ENCODE measurements at regions not wholly inside any gene's neighbourhood (a gene's known extent, or its start where the extent isn't known, plus 50 kb on each side); places are given as distances from the start of the nearest gene placed in this dataset.
"Not testable (repeated sequence)": the region's sequence is repeated elsewhere in the genome, so short reads cannot be mapped to it uniquely, and the experiment has no call there.

DNA sequence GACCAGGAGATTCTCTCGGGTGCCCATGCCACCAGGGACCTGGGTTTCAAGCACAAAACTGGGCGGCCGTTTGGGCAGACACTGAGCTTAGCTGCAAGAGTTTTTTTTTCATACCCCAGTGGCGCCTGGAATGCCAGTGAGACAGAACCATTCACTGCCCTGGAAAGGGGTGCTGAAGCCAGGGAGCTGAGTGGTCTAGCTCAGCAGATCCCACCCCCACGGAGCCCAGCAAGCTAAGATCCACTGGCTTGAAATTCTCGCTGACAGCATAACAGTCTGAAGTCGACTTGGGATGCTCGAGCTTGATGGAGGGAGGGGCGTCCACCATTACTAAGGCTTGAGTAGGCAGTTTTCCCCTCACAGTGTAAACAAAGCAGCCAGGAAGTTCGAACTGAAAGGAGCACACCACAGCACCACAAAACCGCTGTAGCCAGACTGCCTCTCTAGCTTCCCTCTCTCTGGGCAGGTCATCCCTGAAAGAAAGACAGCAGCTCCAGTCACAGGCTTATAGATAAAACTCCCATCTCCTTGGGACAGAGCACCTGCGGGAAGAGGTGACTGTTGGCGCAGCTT lies 157.7 kb downstream of the GIPC2 start:
- H3K36me3 ChIP-seq (ENCODE audit: low read depth, missing control alignments); H3K27me3 ChIP-seq; H3K27ac ChIP-seq; H3K4me1 ChIP-seq; H3K9me3 ChIP-seq; H3K4me3 ChIP-seq; intact Hi-C loops (cut with DNase I; ENCODE audit: low total_unique reads); DNase-seq: not testable (repeated sequence)
- WGBS, 2 donors, result 82 to 86% methylated on average over 13 of the region's 13 CpGs

DNA sequence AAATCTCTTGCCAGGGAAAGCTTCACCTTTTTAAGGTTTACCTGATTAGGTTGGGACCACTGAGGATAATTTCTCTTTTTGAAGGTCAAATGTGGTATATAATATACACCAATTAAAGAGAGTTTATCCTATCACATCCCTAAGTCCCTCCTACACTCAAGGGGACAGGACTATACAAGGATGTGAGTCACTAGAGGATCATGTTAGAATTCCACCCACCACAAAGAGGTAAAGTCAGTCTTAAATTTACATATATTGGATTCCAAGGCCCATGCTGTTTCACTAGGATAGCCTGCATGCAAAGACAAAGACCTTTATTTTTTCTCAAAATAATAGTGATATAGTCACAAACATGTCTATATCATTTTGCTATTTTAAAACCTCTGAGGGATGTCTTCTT lies 164.4 kb downstream of the GIPC2 start:
- no peak for DNase-seq
- no peak for TF ChIP-seq POLR2A (IDR thresholded peaks at IDR 0.05)
- TF ChIP-seq, protein P1, sequence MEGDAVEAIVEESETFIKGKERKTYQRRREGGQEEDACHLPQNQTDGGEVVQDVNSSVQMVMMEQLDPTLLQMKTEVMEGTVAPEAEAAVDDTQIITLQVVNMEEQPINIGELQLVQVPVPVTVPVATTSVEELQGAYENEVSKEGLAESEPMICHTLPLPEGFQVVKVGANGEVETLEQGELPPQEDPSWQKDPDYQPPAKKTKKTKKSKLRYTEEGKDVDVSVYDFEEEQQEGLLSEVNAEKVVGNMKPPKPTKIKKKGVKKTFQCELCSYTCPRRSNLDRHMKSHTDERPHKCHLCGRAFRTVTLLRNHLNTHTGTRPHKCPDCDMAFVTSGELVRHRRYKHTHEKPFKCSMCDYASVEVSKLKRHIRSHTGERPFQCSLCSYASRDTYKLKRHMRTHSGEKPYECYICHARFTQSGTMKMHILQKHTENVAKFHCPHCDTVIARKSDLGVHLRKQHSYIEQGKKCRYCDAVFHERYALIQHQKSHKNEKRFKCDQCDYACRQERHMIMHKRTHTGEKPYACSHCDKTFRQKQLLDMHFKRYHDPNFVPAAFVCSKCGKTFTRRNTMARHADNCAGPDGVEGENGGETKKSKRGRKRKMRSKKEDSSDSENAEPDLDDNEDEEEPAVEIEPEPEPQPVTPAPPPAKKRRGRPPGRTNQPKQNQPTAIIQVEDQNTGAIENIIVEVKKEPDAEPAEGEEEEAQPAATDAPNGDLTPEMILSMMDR (IDR thresholded peaks at IDR 0.05), result no peak
- no peaks in the 10 kb centered on the region for H3K4me1 ChIP-seq
- no peak overlapping the region for H3K4me3 ChIP-seq
- intact Hi-C loops (cut with DNase I; ENCODE audit: low total_unique reads), result no loop called here
- no peaks in the 10 kb centered on the region for H3K36me3 ChIP-seq (ENCODE audit: low read depth, missing control alignments)
- no peaks in the 10 kb centered on the region for H3K27me3 ChIP-seq
- H3K27ac ChIP-seq, result no peak overlapping the region
- H3K9me3 ChIP-seq, result no peaks in the 10 kb centered on the region

DNA sequence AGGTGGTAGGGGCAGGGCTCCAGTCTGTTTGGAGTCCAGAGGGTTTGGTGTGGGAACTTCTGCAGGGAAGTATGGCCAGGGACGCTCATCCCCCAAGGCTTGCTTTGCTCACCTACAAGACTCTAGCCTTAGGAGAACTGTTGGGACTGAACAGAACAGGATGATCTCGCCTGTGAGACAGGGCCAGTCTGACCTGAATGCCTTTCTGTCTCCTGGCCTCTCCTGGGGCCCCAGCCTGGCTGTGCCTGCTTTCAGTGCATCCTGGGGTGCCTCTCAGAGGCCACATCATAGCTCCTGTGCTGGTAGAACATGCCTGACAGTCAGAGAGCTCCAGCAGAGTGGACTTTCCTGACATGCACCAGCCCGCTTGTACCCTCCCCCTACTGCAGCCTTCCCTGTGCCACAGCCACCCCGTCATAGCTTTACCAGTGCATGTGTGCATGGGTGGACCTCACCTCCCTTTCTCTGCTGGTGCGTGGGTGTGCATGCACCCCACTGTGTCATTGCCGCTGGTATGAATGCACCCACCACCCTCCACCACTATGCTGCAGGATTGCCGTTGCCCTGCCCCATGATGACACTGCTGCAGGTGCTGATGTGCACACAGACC lies 165.8 kb downstream of the GIPC2 start:
- no peak for TF ChIP-seq POLR2A (IDR thresholded peaks at IDR 0.05)
- TF ChIP-seq, protein P1 (IDR thresholded peaks at IDR 0.05), result no peak
- no peak for DNase-seq
- no peaks in the 10 kb centered on the region for H3K4me1 ChIP-seq
- intact Hi-C loops (cut with DNase I; ENCODE audit: low total_unique reads), result no loop called here
- WGBS, 2 donors, result 84 to 87% methylated on average over 5 to 7 of the region's 7 CpGs
- H3K27me3 ChIP-seq, result no peaks in the 10 kb centered on the region
- H3K27ac ChIP-seq, result no peak overlapping the region
- H3K36me3 ChIP-seq (ENCODE audit: low read depth, missing control alignments), result no peaks in the 10 kb centered on the region
- H3K4me3 ChIP-seq, result no peak overlapping the region
- no peaks in the 10 kb centered on the region for H3K9me3 ChIP-seq

DNA sequence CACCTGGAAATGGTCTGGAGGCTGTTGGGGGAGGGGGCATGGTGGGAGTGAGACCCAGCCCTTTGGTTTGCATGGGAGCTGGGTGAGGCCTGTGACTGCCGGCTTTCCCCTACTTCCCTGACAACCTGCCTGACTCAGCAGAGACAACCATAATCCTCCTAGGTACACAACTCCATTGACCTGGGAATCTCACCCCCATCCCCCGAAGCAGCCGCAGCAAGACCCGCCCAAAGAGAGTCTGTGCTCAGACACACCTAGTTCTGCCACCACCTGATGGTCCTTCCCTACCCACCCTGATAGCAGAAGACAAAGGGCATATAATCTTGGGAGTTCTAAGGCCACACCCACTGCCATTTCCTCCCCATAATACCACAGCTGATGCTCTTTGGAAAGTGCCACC lies 168.6 kb downstream of the GIPC2 start:
- no peak for TF ChIP-seq POLR2A (IDR thresholded peaks at IDR 0.05)
- TF ChIP-seq, protein P1 (IDR thresholded peaks at IDR 0.05), result no peak
- Histone ChIP-seq H3K9me3 (no peaks in the 10 kb centered on the region), H3K4me1 (no peaks in the 10 kb centered on the region), H3K4me3 (no peak overlapping the region), H3K27ac (no peak overlapping the region), H3K27me3 (no peaks in the 10 kb centered on the region), H3K36me3 (ENCODE audit: low read depth, missing control alignments) (no peaks in the 10 kb centered on the region)
- WGBS, 2 donors, result 89 to 90% methylated on average over 2 to 4 of the region's 4 CpGs
- intact Hi-C loops (cut with DNase I; ENCODE audit: low total_unique reads), result no loop called here
- no peak for DNase-seq

DNA sequence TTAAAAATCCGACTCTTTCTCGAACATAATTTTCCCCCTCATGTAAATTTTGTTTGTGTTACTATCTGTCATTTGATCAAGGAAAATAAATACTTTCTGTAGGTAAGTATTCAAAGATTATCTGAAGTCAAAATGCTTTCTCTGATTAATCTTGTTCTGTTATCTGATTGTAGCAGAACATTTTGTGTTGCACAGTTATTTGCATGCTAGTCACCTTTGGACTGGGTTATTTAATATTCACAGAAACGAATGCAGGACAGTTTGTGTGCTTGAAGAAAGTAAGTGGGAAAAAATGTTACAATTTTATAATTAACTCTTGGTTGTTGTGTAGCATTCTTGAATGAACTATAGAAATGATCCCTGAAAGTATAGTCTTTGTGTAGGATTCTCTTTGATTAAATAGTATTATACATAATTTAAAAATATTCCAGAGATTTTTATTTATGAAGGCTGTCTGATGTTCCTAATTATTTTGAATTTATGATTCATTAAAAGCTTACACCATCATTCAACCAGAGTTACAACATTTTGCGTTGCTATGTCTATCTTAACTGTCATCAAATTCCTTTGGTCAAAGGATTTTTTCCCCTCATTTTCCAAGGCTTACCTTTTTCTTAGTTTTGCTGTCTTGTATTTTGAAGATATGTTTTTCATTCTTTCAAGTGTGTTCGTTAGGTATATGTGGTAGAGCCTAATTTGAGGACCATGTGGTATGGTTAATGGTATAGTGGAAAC lies 176.6 kb downstream of the GIPC2 start:
- Histone ChIP-seq H3K4me1 (no peaks in the 10 kb centered on the region), H3K27ac (no peak overlapping the region), H3K4me3 (no peak overlapping the region), H3K9me3 (no peaks in the 10 kb centered on the region), H3K36me3 (ENCODE audit: low read depth, missing control alignments) (no peaks in the 10 kb centered on the region), H3K27me3 (no peaks in the 10 kb centered on the region)
- 53 to 58% methylated on average over 5 of the region's 5 CpGs for WGBS, 2 donors
- DNase-seq, result no peak
- TF ChIP-seq, protein P1 (IDR thresholded peaks at IDR 0.05), result no peak
- TF ChIP-seq POLR2A (IDR thresholded peaks at IDR 0.05), result no peak
- intact Hi-C loops (cut with DNase I; ENCODE audit: low total_unique reads), result no loop called here

Data from testis (tissue), 2 donors.